Activated naive CD8-positive, alpha-beta T cell treated with anti-CD3 and anti-CD28 coated beads for 36 hours (primary cell): ENCODE measurements at regions not wholly inside any gene's neighbourhood (a gene's known extent, or its start where the extent isn't known, plus 50 kb on each side); places are given as distances from the start of the nearest gene placed in this dataset.

Experiments
- DNase-seq: peaks from one replicate; pipeline ENCODE4 v3.0.0; 2021
- H3K27ac Mint-ChIP-seq: one replicate; pipeline ENCODE4 v1.8.0; 2022; ENCODE audit warnings: mild to moderate bottlenecking, moderate library complexity, mixed read lengths
- H3K27me3 Mint-ChIP-seq: one replicate; pipeline ENCODE4 v1.8.0; 2022; ENCODE audit warnings: mild to moderate bottlenecking, mixed read lengths
- H3K36me3 Mint-ChIP-seq: one replicate; pipeline ENCODE4 v1.8.0; 2021; ENCODE audit warnings: mild to moderate bottlenecking, mixed read lengths
- H3K4me1 Mint-ChIP-seq: one replicate; pipeline ENCODE4 v1.8.0; 2021; ENCODE audit warnings: mixed read lengths
- H3K4me3 Mint-ChIP-seq: one replicate; pipeline ENCODE4 v1.8.0; 2022; ENCODE audit warnings: mild to moderate bottlenecking, moderate library complexity, mixed read lengths
- H3K9me3 Mint-ChIP-seq: one replicate; pipeline ENCODE4 v1.8.0; 2022; ENCODE audit warnings: mixed read lengths

DNA sequence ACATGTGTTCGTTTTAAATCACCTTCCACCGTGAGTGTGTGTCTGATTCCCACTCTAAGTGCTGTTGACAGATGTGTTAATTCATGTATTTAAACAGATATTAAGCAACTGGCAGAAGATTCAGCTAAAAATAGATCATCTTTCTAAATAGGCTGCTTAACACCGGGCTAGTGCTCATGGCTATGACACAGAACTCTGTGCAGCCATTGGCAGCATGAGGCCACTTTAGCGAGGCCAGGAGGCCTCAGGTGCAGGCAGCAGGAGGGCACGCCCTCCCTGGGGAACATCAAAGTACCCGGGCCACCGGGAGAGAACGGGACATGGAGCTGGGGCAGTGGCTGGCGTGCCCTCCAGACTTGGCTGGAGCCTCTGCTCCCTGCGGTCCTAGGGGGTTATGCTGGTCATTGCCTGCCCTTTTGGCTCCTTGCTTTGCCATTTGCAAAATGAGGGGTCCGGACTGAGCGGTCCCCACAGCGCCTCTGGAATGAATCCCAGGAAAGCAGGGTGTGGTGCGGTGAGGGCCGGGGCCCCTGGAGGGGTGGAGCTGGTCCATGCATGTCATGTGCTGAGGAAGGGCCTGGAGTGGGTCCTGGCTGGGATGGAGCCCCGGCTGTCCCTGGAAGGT lies 62.8 kb upstream of the HDAC4 start:
- no peak overlapping the region for H3K27ac Mint-ChIP-seq
- DNase-seq, result no peak

GRCh38 chr2:239462671-239463506 lies 62.1 kb upstream of the HDAC4 start:
- H3K27me3 Mint-ChIP-seq, result no peaks in the 10 kb centered on the region
- no peak for DNase-seq
- H3K4me1 Mint-ChIP-seq, result no peaks in the 10 kb centered on the region

More for the DNA sequence above, 62.8 kb upstream of the HDAC4 start:
- no peaks in the 10 kb centered on the region for H3K9me3 Mint-ChIP-seq
- no peak overlapping the region for H3K4me3 Mint-ChIP-seq
- no peaks in the 10 kb centered on the region for H3K4me1 Mint-ChIP-seq
- H3K36me3 Mint-ChIP-seq, result no peaks in the 10 kb centered on the region
- H3K27me3 Mint-ChIP-seq, result no peaks in the 10 kb centered on the region

GRCh38 chr2:239462191-239462515 lies 61.3 kb upstream of the HDAC4 start:
- no peak for DNase-seq
- Mint-ChIP-seq H3K4me1 (no peaks in the 10 kb centered on the region), H3K9me3 (no peaks in the 10 kb centered on the region), H3K27ac (no peak overlapping the region), H3K27me3 (no peaks in the 10 kb centered on the region), H3K36me3 (no peaks in the 10 kb centered on the region), H3K4me3 (no peak overlapping the region)

More at GRCh38 chr2:239462671-239463506, 62.1 kb upstream of the HDAC4 start:
- Mint-ChIP-seq H3K36me3 (no peaks in the 10 kb centered on the region), H3K27ac (no peak overlapping the region), H3K9me3 (no peaks in the 10 kb centered on the region), H3K4me3 (no peak overlapping the region)

- Mint-ChIP-seq H3K9me3 (no peaks in the 10 kb centered on the region), H3K36me3 (no peaks in the 10 kb centered on the region), H3K4me1 (no peaks in the 10 kb centered on the region), H3K27me3 (peaks cover 4% of the 10 kb centered on the region), H3K4me3 (no peak overlapping the region), H3K27ac (no peak overlapping the region)
- DNase-seq, result no peak
These were observed 60.7 kb upstream of the HDAC4 start for GRCh38 chr2:239461291-239462190.

DNA sequence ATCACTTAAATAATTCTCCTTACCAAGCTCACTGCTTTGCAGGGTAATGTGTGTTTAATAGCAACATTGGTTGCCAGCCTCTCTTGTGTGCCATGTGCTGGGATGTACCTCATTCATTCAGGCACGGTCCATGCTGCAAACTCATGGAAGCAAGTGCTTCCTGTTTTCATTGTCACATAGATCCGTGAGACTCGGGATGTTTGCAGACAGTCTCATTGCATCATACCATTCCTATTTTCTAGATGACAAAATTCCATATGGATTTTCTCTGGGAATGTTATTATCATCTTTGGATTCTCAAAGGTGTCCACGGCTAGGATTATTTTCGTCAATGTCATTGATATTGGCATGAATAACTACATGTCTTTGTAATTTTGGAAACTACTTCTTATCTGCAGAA lies 60.0 kb upstream of the HDAC4 start:
- Mint-ChIP-seq H3K4me3 (no peak overlapping the region), H3K4me1 (no peaks in the 10 kb centered on the region), H3K9me3 (no peaks in the 10 kb centered on the region), H3K27ac (no peak overlapping the region), H3K27me3 (peaks cover 6% of the 10 kb centered on the region), H3K36me3 (no peaks in the 10 kb centered on the region)
- DNase-seq, result no peak

- Mint-ChIP-seq H3K4me1 (no peaks in the 10 kb centered on the region), H3K36me3 (no peaks in the 10 kb centered on the region), H3K9me3 (peaks cover 5% of the 10 kb centered on the region), H3K27ac (no peak overlapping the region), H3K27me3 (peaks cover 6% of the 10 kb centered on the region), H3K4me3 (no peak overlapping the region)
- no peak for DNase-seq
These were observed 58.8 kb upstream of the HDAC4 start for GRCh38 chr2:239459606-239460005.

DNA sequence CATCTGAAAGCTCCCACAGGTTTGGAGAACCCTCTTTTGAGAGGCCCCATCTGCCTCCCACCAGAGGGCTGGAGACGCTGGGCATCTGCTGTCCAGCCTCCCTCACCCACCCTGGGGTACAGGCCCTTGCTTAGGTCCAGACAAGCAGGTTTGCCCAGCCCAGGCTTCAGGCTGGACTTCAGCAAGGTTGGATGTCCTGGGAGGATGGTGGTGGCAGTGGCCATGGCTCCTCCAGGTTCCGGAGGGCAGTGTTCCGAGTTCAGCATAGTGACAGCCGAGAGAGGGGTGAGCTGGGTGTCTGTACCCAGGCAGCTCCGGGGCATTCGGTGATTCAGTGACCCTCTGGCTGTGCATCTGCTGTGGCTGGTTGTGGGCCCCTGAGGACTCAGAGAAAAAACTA lies 58.2 kb upstream of the HDAC4 start:
- Mint-ChIP-seq H3K27me3 (peaks cover 6% of the 10 kb centered on the region), H3K36me3 (no peaks in the 10 kb centered on the region), H3K4me1 (peaks cover 2% of the 10 kb centered on the region), H3K9me3 (peaks cover 7% of the 10 kb centered on the region), H3K27ac (no peak overlapping the region), H3K4me3 (no peak overlapping the region)
- no peak for DNase-seq

DNA sequence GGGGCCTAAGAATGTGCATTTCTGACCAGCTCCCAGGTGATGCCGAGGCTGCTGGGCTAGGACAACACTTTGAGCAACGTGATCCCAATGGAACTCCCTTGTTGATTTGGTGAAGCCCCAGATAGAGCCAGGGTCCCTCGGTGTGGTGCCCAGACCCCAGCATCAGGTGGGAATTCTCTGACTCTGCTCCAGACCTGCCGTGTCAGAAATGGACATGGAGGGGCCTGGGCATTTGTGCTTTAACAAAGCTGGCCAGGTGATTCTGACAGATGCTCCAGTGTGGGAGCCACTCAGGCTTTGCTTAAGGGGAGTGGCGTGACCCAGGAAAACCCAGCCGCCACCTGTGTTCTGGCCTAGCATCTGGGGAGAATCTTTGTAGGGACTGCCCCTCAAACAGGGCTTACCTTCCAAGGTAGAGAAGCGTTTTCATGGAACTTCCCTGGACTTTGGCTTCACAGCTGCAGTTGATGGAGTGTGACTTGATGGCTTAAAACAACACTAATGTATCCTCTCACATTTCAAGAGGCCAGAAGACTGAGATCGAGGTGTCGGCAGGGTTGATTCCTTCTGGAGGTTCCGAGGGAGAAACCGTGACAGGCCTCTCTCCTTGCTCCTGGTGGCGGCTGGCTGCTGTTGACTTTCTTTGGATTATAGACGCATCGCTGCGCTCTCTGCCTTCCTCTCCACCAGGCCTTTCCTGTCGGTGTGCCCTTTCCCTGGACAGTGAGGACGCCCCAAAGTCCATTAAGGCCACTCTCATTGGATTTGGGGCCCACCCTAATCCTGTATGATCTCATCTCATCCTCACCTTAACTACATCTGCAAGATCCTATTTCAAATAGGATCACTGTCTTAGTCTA lies 57.0 kb upstream of the HDAC4 start:
- H3K9me3 Mint-ChIP-seq, result peaks cover 12% of the 10 kb centered on the region

GRCh38 chr2:239456940-239457339 lies 56.1 kb upstream of the HDAC4 start:
- no peak for DNase-seq

More for the DNA sequence above, 57.0 kb upstream of the HDAC4 start:
- no peak for DNase-seq
- Mint-ChIP-seq H3K27ac (no peak overlapping the region), H3K36me3 (peaks cover 5% of the 10 kb centered on the region), H3K27me3 (peaks cover 6% of the 10 kb centered on the region), H3K4me1 (peaks cover 2% of the 10 kb centered on the region), H3K4me3 (no peak overlapping the region)

GRCh38 chr2:239455436-239456203 lies 54.8 kb upstream of the HDAC4 start:
- H3K4me1 Mint-ChIP-seq, result peaks cover 2% of the 10 kb centered on the region
- no peak overlapping the region for H3K27ac Mint-ChIP-seq
- H3K27me3 Mint-ChIP-seq, result peaks cover 6% of the 10 kb centered on the region
- no peak overlapping the region for H3K4me3 Mint-ChIP-seq
- peaks cover 5% of the 10 kb centered on the region for H3K36me3 Mint-ChIP-seq
- no peak for DNase-seq
- H3K9me3 Mint-ChIP-seq, result peaks cover 20% of the 10 kb centered on the region

More at GRCh38 chr2:239456940-239457339, 56.1 kb upstream of the HDAC4 start:
- peaks cover 2% of the 10 kb centered on the region for H3K4me1 Mint-ChIP-seq
- H3K36me3 Mint-ChIP-seq, result peaks cover 5% of the 10 kb centered on the region
- no peak overlapping the region for H3K4me3 Mint-ChIP-seq
- H3K27me3 Mint-ChIP-seq, result peaks cover 6% of the 10 kb centered on the region
- H3K27ac Mint-ChIP-seq, result no peak overlapping the region
- peaks cover 16% of the 10 kb centered on the region for H3K9me3 Mint-ChIP-seq

GRCh38 chr2:239454507-239454906 lies 53.7 kb upstream of the HDAC4 start:
- peaks cover 5% of the 10 kb centered on the region for H3K36me3 Mint-ChIP-seq

More at GRCh38 chr2:239454507-239454906, 53.7 kb upstream of the HDAC4 start:
- H3K4me3 Mint-ChIP-seq, result no peak overlapping the region
- H3K27me3 Mint-ChIP-seq, result peaks cover 6% of the 10 kb centered on the region
- DNase-seq, result no peak
- no peak overlapping the region for H3K27ac Mint-ChIP-seq
- H3K4me1 Mint-ChIP-seq, result peaks cover 2% of the 10 kb centered on the region
- H3K9me3 Mint-ChIP-seq, result peaks cover 20% of the 10 kb centered on the region
